ENCODE measurements at regions not wholly inside any gene's neighbourhood (a gene's known extent, or its start where the extent isn't known, plus 50 kb on each side); places are given as distances from the start of the nearest gene placed in this dataset.
"Not testable (repeated sequence)": the region's sequence is repeated elsewhere in the genome, so short reads cannot be mapped to it uniquely, and the experiment has no call there.

DNA sequence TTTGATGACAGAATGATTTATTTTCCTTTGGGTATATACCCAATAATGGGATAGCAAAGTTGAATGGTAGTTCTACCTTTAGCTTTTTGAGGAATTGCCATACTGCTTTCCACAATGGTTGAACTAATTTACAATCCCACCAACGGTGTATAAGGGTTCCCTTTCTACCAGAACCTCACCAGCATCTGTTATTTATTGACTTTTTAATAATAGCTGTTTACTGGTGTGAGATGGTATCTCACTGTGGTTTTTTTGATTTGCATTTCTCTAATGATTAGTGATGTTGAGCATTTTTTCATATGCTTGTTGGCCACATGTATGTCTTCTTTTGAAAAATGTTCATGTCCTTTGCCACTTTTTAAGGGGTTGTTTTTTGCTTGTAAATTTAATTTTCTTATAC is 370.3 kb upstream of the SYNCRIP start:
- H3K4me3 ChIP-seq (ENCODE audit: low read length); intact Hi-C loops (cut with DNase I); H3K4me1 ChIP-seq (ENCODE audit: control insufficient read depth, insufficient read depth, low read length); H3K27me3 ChIP-seq (ENCODE audit: control insufficient read depth, insufficient read depth); ATAC-seq; H3K9me3 ChIP-seq (ENCODE audit: control insufficient read depth, low read length); DNase-seq; H3K27ac ChIP-seq (ENCODE audit: low read length): not testable (repeated sequence)
- 60% methylated on average over 1 of the region's 1 CpG for WGBS

DNA sequence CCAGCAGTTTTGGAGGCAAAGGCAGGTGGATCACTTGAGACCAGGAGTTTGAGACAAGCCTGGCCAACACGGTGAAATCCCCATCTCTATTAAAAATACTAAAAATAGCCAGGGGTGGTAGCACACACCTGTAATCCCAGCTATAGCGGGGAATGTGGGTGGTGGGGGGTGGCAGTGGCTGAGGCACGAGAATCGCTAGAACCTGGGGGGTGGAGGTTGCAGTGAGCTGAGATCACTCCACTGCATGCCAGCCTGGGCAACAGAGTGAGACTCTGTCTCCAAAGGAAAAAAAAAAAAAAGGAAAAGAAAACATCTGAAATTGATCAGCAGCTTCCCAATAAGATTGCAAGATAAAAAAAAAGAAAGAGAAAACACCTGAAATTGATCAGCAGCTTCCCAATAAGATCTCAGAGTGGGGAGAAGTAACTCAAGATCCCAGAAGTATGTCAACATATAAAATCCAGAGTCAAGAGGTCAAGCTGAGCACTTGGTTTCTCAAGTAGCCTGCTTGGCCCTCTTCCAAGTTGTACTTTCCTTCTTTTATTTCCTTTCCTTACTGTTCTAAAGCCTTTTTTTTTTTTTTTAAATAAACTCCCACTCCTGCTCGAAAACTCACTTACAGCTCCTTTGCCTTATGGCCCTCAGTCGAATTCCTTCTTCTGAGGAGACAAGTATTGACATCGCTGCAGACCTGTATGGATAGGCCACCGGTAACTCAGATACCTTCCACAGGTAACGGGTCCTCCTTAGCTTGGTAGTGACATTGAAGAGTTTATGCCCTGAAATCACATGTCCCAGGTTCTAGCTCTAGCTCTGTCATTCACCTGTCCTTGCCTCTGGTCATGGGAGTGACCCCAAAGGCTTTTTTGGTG is 368.5 kb upstream of the SYNCRIP start:
- Histone ChIP-seq H3K9me3 (ENCODE audit: control insufficient read depth, low read length) (no peaks in the 10 kb centered on the region), H3K4me3 (ENCODE audit: low read length) (no peak overlapping the region), H3K4me1 (ENCODE audit: control insufficient read depth, insufficient read depth, low read length) (no peaks in the 10 kb centered on the region), H3K27me3 (ENCODE audit: control insufficient read depth, insufficient read depth) (no peaks in the 10 kb centered on the region), H3K27ac (ENCODE audit: low read length) (no peak overlapping the region)
- whole genome bisulfite sequencing: 78% methylated on average over 9 of the region's 9 CpGs
- no peak for DNase-seq
- ATAC-seq: no peak
- intact Hi-C loops (cut with DNase I): no loop called here

DNA sequence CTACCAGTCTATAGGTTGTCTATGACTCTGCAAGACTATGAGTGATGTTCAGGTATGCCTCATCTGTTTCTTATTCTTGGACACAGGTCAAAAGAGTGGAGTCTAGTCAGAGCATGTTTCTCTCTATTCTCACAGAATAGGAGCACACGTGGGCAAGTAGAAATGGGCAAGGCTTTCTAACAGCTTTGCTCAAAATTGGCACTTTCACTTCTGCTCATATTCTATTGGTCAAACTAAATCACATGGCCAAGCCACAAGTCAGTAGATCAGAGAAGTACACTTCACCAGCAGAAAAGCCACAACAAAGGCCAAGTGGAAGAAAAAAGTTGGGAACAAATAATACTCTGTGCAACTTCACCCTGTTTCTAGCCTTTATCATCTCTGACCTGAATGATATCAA is 354.5 kb upstream of the SYNCRIP start:
- 76% methylated on average over 1 of the region's 1 CpG for WGBS
- Histone ChIP-seq H3K9me3 (ENCODE audit: control insufficient read depth, low read length) (no peaks in the 10 kb centered on the region), H3K27me3 (ENCODE audit: control insufficient read depth, insufficient read depth) (no peaks in the 10 kb centered on the region), H3K4me1 (ENCODE audit: control insufficient read depth, insufficient read depth, low read length) (no peaks in the 10 kb centered on the region), H3K4me3 (ENCODE audit: low read length) (no peak overlapping the region), H3K27ac (ENCODE audit: low read length) (no peak overlapping the region)
- ATAC-seq: no peak
- DNase-seq: no peak
- intact Hi-C loops (cut with DNase I): no loop called here

DNA sequence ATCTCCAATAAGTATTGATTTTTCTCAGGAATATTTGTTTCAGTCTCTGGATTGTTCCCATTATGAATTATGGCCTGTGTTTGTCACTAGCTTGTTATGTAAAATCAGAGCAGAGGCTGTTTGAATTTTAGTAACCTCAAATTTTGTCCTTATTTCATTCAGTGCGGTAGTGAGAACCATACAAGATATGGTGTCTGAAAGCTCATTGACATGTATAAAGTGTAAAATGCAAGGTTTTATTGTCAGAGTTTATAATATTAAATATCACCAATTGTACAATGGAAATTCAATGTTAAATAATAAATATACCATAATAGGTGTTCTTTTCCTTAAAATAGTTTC is 353.3 kb upstream of the SYNCRIP start:
- Histone ChIP-seq H3K4me1 (ENCODE audit: control insufficient read depth, insufficient read depth, low read length) (no peaks in the 10 kb centered on the region), H3K9me3 (ENCODE audit: control insufficient read depth, low read length) (no peaks in the 10 kb centered on the region), H3K4me3 (ENCODE audit: low read length) (no peak overlapping the region), H3K27me3 (ENCODE audit: control insufficient read depth, insufficient read depth) (no peaks in the 10 kb centered on the region), H3K27ac (ENCODE audit: low read length) (no peak overlapping the region)
- no peak for ATAC-seq
- 95% methylated on average over 1 of the region's 1 CpG for WGBS
- intact Hi-C loops (cut with DNase I): no loop called here
- no peak for DNase-seq

DNA sequence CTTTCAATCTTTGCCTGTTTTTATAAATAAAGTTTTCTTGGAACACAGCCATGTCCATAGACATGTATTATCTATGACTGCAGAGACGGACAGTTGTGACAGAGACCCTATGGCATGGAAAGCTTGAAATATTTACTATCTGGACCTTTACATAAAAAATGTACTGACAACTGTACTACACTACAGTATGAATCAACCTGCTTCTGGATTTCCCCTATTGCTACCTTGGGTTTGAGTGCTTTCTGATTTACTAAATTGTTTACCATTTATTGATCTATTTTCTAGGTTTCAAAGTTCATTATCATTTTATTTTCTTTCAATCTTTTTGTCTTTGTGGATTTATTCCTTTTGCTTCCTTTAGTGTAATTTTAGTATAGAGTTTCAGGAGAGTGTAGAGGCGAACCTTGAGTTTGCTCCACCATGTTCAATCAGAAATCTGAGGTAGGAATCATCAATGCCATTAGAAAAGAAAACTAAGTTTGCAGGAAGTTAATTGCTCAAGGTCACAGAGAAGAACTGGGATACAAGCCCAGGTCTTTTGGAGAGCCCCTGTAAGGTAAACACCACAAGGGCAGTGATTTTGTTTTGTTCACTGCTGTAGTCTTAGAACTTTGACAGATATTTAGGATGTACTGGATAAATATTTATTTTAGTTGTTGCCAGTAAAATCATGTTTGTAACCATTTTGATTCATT is 352.8 kb upstream of the SYNCRIP start:
- DNase-seq: no peak
- no peak for ATAC-seq
- H3K27ac ChIP-seq (ENCODE audit: low read length): no peak overlapping the region
- no peaks in the 10 kb centered on the region for H3K9me3 ChIP-seq (ENCODE audit: control insufficient read depth, low read length)
- no peaks in the 10 kb centered on the region for H3K4me1 ChIP-seq (ENCODE audit: control insufficient read depth, insufficient read depth, low read length)
- no peak overlapping the region for H3K4me3 ChIP-seq (ENCODE audit: low read length)
- WGBS: 62% methylated on average over 2 of the region's 2 CpGs
- intact Hi-C loops (cut with DNase I): no loop called here
- no peaks in the 10 kb centered on the region for H3K27me3 ChIP-seq (ENCODE audit: control insufficient read depth, insufficient read depth)

DNA sequence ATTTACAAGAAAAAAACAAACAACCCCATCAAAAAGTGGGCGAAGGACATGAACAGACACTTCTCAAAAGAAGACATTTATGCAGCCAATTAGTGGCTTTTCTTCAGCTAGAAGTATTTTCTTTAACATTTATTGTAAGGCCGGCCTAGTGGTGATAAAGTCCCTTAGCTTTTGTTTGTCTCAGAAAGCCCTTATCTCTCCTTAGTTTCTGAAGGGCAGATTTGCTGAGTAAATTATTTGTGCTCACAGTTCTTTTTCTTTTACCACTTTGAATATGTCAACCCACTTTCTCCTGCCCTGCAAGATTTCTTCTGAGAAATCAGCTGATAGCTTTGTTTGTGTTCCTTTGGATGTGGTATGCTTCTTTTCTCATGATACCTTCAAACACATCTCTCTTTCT is 344.0 kb upstream of the SYNCRIP start:
- H3K9me3 ChIP-seq (ENCODE audit: control insufficient read depth, low read length): peaks cover 2% of the 10 kb centered on the region
- no peak for DNase-seq
- intact Hi-C loops (cut with DNase I): no loop called here
- no peak overlapping the region for H3K27ac ChIP-seq (ENCODE audit: low read length)
- no peak for ATAC-seq
- no peak overlapping the region for H3K4me3 ChIP-seq (ENCODE audit: low read length)
- no peaks in the 10 kb centered on the region for H3K4me1 ChIP-seq (ENCODE audit: control insufficient read depth, insufficient read depth, low read length)
- 88% methylated on average over 2 of the region's 2 CpGs for WGBS
- no peaks in the 10 kb centered on the region for H3K27me3 ChIP-seq (ENCODE audit: control insufficient read depth, insufficient read depth)

DNA sequence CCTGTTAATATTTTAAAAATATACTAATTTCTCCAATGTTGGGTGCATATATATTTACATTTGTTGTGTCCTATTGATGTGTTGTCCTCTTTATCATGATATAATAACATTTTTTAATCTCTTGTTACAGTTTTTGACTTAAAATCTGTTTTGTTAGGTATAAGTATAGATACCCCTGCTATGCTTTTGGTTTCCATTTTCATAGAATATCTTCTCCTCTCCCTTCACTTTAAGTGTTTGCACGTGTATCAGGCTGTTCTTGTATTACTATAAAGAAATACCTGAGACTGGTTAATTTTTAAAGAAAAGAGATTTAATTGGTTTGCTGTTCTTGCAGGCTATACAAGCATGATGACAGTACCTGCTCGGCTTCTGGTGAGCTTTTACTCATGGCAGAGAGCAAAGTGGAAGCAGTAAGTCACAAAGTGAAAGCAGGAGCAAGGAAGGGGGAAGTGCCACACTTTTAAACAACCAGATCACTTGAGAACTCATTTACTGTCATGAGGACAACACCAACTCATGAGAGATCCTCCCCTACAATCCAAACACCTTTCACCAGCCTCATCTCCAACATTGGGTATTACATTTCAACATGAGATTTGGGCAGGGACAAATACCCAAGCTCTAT is 340.5 kb upstream of the SYNCRIP start:
- 60% methylated on average over 2 of the region's 2 CpGs for WGBS
- no peak overlapping the region for H3K4me3 ChIP-seq (ENCODE audit: low read length)
- ATAC-seq: no peak

DNA sequence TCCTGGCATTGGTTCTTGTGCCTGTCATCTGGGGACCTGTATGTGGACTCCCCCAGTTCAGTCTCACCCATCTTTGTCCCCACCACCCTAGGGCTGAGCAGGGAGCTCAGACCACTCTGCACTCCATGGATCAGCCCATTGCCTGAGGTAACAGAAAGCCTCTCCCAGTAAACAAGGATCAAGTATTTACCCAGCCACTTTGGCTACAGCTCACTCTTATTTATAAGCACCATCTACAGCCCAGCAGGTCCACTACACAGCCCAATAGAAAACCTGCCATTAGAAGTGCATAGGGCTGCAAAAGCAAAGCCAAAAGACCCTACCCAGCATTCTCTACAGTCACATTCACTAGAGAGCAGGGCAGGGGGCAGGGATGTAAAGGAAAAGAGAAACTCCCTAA is 335.0 kb upstream of the SYNCRIP start:
- Histone ChIP-seq H3K9me3 (ENCODE audit: control insufficient read depth, low read length) (no peaks in the 10 kb centered on the region), H3K27ac (ENCODE audit: low read length) (no peak overlapping the region), H3K4me1 (ENCODE audit: control insufficient read depth, insufficient read depth, low read length) (no peaks in the 10 kb centered on the region), H3K4me3 (ENCODE audit: low read length) (no peak overlapping the region), H3K27me3 (ENCODE audit: control insufficient read depth, insufficient read depth) (no peaks in the 10 kb centered on the region)
- DNase-seq (no peak), ATAC-seq (no peak)
- intact Hi-C loops (cut with DNase I): no loop called here

More for the DNA sequence above, 340.5 kb upstream of the SYNCRIP start:
- no peak for DNase-seq
- Histone ChIP-seq H3K9me3 (ENCODE audit: control insufficient read depth, low read length) (peaks cover 2% of the 10 kb centered on the region), H3K27ac (ENCODE audit: low read length) (no peak overlapping the region), H3K4me1 (ENCODE audit: control insufficient read depth, insufficient read depth, low read length) (no peaks in the 10 kb centered on the region), H3K27me3 (ENCODE audit: control insufficient read depth, insufficient read depth) (no peaks in the 10 kb centered on the region)
- intact Hi-C loops (cut with DNase I): no loop called here

DNA sequence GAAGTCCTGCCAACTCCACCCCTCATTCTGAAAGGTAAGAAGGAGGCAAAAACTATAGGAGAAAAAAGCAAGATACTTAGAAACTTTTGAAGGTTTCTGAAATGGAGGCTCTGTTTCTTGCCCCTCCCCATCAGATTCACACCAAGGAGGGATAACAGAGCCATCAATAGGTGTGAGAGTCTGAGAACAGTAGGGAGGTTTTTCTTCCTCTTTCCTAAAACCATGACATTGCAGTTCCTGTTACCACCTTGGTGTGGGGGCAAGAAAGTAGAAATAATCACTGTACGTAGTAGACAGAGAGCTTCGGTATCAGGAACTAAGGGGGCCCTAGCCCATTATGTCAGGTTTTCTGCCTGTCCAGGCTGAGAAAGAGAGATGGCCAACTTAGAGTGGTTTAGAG is 333.3 kb upstream of the SYNCRIP start:
- no peak overlapping the region for H3K4me3 ChIP-seq (ENCODE audit: low read length)
- DNase-seq: no peak
- 74% methylated on average over 2 of the region's 2 CpGs for whole genome bisulfite sequencing
- H3K4me1 ChIP-seq (ENCODE audit: control insufficient read depth, insufficient read depth, low read length): no peaks in the 10 kb centered on the region
- no peaks in the 10 kb centered on the region for H3K27me3 ChIP-seq (ENCODE audit: control insufficient read depth, insufficient read depth)
- intact Hi-C loops (cut with DNase I): no loop called here
- no peak overlapping the region for H3K27ac ChIP-seq (ENCODE audit: low read length)
- no peak for ATAC-seq
- H3K9me3 ChIP-seq (ENCODE audit: control insufficient read depth, low read length): no peaks in the 10 kb centered on the region

DNA sequence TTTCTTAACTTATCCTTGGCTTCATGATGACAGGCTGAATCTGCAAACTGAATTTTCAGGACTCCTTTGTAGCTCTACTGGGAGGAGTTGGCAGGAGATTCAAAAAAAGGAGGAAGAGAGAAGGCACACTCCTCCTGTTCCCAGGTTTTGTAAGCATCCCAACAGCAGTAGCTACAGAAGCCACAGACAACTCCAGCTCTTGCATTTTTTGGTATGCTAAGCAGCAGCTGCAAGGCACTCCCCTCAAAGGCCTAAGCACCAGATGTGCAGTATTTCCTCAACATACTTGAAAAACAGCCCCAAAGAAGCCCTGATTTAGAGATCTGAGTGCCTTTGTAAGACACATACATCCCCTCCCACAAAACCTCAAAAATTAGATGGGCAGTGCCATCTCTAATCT is 328.6 kb upstream of the SYNCRIP start:
- no peaks in the 10 kb centered on the region for H3K4me1 ChIP-seq (ENCODE audit: control insufficient read depth, insufficient read depth, low read length)
- H3K27ac ChIP-seq (ENCODE audit: low read length): no peak overlapping the region
- ATAC-seq (no peak), DNase-seq (no peak)
- H3K4me3 ChIP-seq (ENCODE audit: low read length): no peak overlapping the region
- intact Hi-C loops (cut with DNase I): no loop called here
- H3K27me3 ChIP-seq (ENCODE audit: control insufficient read depth, insufficient read depth): no peaks in the 10 kb centered on the region
- no peaks in the 10 kb centered on the region for H3K9me3 ChIP-seq (ENCODE audit: control insufficient read depth, low read length)

DNA sequence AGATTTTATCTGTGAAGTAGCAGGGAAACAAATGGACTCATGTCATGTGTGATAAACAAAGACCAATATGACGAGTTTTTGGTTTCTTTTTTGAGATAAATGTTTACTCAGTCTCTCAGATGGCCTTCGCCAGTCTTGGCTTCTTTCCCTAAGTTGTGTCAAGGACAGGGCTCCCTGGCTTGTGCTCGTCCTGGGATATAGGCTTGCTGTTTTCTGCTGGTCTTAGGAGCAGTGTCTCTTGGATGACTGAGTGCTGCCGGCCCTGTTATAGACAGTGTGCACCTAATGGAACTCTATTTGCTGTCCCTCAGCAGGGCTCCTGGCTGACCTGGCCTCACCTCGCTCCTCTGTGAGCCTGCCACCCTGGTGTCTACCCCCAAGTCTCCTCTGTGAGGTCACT is 324.1 kb upstream of the SYNCRIP start:
- Histone ChIP-seq H3K4me1 (ENCODE audit: control insufficient read depth, insufficient read depth, low read length) (no peaks in the 10 kb centered on the region), H3K9me3 (ENCODE audit: control insufficient read depth, low read length) (no peaks in the 10 kb centered on the region), H3K27ac (ENCODE audit: low read length) (no peak overlapping the region), H3K4me3 (ENCODE audit: low read length) (no peak overlapping the region), H3K27me3 (ENCODE audit: control insufficient read depth, insufficient read depth) (no peaks in the 10 kb centered on the region)
- 47% methylated on average over 5 of the region's 5 CpGs for WGBS
- no peak for ATAC-seq
- intact Hi-C loops (cut with DNase I): no loop called here
- no peak for DNase-seq

Data from right cardiac atrium (tissue), 5 donors.